ENCODE measurements at regions not wholly inside any gene's neighbourhood (a gene's known extent, or its start where the extent isn't known, plus 50 kb on each side); places are given as distances from the start of the nearest gene placed in this dataset.
A peak's percentile ranks its signal among the peaks of the same experiment; 100 is the strongest.
"Not testable (repeated sequence)": the region's sequence is repeated elsewhere in the genome, so short reads cannot be mapped to it uniquely, and the experiment has no call there.

DNA sequence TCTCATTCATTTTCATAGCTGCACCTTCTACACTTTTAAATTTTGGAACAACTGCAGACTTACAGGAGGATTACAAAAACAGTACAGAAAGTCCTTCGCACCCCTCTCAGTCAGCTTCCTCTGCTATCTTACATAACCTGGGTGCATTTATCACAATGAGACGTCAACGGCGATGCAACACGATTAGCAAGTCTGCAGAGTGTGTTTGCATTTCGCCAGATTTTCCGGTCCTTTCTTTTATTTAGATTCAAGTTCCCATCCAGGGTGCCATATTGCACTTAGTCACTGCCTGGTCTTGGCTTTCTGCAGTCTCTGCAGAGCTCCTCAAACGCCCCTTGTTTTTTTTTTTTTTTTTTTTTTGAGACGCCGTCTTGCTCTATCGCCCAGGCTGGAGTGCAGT lies 85.9 kb downstream of the ASMT start:
- no peak overlapping the region for H3K4me3 ChIP-seq
- no peaks in the 10 kb centered on the region for H3K36me3 ChIP-seq
- H3K27me3 ChIP-seq = no peaks in the 10 kb centered on the region
- H3K9me3 ChIP-seq = peaks cover 8% of the 10 kb centered on the region
- no peak overlapping the region for H3K27ac ChIP-seq
- TF ChIP-seq Cebpa-rat (IDR thresholded peaks at IDR 0.05) = no peak
- no peak overlapping the region for H3K9ac ChIP-seq
- H3K4me2 ChIP-seq = no peak overlapping the region
- no peaks in the 10 kb centered on the region for H3K4me1 ChIP-seq
- H4K20me1 ChIP-seq = no peaks in the 10 kb centered on the region

DNA sequence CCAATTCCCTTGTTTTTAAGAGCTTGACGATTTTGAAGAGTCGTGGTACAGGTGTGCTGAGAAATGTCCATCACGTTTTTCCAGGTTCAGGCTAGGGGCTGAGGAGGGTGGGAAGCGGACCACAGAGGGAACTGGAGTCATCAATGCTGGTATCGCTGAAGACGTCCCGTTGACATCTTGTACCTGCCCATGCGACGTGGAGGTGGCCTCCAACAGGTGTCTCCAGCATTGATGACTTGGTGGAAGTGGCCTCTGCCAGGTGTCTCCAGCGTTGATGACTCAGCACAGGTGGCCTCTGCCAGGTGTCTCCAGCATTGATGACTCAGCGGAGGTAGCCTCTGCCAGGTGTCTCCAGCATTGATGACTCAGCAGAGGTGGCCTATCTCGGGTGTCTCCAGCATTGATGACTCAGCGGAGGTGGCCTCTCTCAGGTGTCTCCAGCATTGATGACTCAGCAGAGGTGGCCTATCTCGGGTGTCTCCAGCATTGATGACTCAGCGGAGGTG lies 86.6 kb downstream of the ASMT start:
- not testable (repeated sequence) for H3K9me3 ChIP-seq, H3K27me3 ChIP-seq, H3K9ac ChIP-seq, H3K4me3 ChIP-seq, H3K27ac ChIP-seq, H3K36me3 ChIP-seq, H4K20me1 ChIP-seq, H3K4me1 ChIP-seq, H3K4me2 ChIP-seq

DNA sequence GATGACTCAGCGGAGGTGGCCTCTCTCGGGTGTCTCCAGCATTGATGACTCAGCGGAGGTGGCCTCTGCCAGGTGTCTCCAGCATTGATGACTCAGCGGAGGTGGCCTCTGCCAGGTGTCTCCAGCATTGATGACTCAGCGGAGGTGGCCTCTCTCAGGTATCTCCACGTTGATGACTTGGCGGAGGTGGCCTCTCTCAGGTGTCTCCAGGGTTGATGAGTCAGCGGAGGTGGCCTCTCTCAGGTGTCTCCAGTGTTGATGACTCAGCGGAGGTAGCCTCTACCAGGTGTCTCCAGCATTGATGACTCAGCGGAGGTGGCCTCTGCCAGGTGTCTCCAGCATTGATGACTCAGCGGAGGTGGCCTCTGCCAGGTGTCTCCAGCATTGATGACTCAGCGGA lies 87.3 kb downstream of the ASMT start:
- not testable (repeated sequence) for H3K27ac ChIP-seq, H3K9ac ChIP-seq, H3K4me3 ChIP-seq, H3K4me2 ChIP-seq, H3K4me1 ChIP-seq, H3K27me3 ChIP-seq, H3K9me3 ChIP-seq, H4K20me1 ChIP-seq, H3K36me3 ChIP-seq

DNA sequence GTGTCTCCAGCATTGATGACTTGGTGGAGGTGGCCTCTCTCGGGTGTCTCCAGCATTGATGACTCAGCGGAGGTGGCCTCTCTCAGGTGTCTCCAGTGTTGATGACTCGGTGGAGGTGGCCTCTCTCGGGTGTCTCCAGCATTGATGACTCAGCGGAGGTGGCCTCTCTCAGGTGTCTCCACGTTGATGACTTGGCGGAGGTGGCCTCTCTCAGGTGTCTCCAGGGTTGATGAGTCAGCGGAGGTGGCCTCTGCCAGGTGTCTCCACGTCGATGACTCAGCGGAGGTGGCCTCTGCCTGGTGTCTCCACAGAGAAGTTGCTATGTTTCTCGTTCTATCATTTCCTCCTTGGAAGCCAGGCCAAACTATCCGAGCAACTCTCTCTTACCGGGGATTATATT lies 87.7 kb downstream of the ASMT start:
- not testable (repeated sequence) for H3K9ac ChIP-seq, H3K4me1 ChIP-seq, H3K9me3 ChIP-seq, H3K36me3 ChIP-seq, H3K4me3 ChIP-seq, H3K27ac ChIP-seq, H4K20me1 ChIP-seq, H3K4me2 ChIP-seq, H3K27me3 ChIP-seq

DNA sequence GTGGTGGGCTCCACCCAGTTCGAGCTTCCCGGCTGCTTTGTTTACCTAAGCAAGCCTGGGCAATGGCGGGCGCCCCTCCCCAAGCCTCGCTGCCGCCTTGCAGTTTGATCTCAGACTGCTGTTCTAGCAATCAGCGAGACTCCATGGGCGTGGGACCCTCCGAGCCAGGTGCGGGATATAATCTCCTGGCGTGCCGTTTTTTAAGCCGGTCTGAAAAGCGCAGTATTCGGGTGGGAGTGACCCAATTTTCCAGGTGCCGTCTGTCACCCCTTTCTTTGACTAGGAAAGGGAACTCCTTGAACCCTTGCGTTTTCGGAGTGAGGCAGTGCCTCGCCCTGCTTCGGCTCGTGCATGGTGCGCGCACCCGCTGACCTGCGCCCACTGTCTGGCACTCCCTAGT lies 94.4 kb downstream of the ASMT start:
- Histone ChIP-seq H3K9me3 (peaks cover 15% of the 10 kb centered on the region), H3K4me2 (0 out of 2 replicates have a peak overlapping the region, but pooled peaks have one; percentile 19)
- H3K36me3 ChIP-seq, H4K20me1 ChIP-seq, H3K27me3 ChIP-seq, H3K27ac ChIP-seq, H3K9ac ChIP-seq, H3K4me3 ChIP-seq, H3K4me1 ChIP-seq: not testable (repeated sequence)

DNA sequence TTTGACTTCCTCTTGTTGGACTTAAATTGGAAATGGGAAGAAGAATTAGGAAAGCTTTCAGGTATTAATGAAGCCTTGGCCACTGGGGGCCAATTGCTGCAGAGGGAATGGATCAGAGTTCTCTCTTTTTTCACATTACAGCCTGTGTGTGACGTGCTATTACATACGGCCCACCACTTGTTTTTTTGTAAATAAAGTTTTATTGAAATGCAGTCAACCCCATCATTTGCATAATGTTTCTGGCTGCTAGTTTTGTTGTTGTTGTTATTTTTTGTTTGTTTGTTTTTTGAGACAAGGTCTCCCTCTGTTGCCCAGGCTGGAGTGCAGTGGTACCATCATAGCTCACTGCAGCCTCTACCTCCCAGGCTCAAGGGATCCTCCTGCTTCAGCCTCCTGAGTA lies 98.4 kb downstream of the ASMT start:
- H3K4me1 ChIP-seq = peaks cover 15% of the 10 kb centered on the region
- no peak overlapping the region for H3K4me3 ChIP-seq
- no peak for TF ChIP-seq Cebpa-rat (IDR thresholded peaks at IDR 0.05)
- no peaks in the 10 kb centered on the region for H3K27me3 ChIP-seq
- no peaks in the 10 kb centered on the region for H3K36me3 ChIP-seq
- H3K9ac ChIP-seq = no peak overlapping the region
- H3K9me3 ChIP-seq = peaks cover 15% of the 10 kb centered on the region
- H3K27ac ChIP-seq = no peak overlapping the region
- no peaks in the 10 kb centered on the region for H4K20me1 ChIP-seq
- H3K4me2 ChIP-seq = no peak overlapping the region

DNA sequence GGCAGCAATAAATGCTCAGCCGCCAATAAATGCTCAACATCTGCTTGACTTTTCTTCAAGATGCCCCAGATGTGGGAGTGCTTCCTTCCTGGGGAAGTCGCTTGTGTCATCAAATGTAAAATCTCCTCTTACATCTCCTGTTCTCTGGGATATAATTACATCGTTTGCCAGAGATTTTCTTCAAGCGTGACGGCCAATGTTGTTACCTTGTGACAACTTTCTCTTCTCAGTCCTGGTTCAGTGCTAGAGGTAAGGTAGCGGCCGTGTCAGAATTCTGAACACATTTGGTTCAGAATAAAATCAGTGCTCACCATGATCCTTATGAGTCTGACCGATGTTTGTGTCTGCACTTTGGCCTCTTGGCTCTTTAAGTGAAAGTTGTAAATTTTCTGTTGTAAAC lies 102.5 kb downstream of the ASMT start:
- Histone ChIP-seq H3K36me3 (no peaks in the 10 kb centered on the region), H3K9ac (no peak overlapping the region), H3K9me3 (peaks cover 18% of the 10 kb centered on the region), H3K27me3 (no peaks in the 10 kb centered on the region), H3K4me3 (no peak overlapping the region), H3K27ac (no peak overlapping the region), H3K4me1 (peaks cover 10% of the 10 kb centered on the region), H4K20me1 (no peaks in the 10 kb centered on the region), H3K4me2 (peak overlapping the region; percentile 51)
- TF ChIP-seq Cebpa-rat (IDR thresholded peaks at IDR 0.05) = no peak

DNA sequence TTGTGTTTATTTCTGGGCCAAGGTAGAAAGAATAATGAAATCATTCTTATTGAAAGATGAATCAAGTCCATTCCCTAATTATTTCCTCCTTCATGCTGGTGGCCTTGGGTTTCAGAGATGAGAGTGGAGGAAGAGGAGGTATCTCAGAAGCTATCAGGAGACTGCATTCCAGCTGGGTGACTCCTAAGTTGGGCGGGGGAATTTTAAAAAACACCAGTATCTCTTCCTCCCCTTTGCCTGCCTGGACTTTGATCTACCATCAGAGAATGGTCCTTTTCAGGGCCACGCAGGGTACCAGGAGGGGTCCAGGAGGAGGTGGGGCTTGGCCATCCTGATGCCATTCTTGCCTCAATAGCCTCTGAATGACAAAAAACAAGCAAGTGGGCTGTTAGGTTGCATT lies 104.4 kb downstream of the ASMT start:
- Histone ChIP-seq H3K9ac (no peak overlapping the region), H3K36me3 (no peaks in the 10 kb centered on the region), H3K27ac (no peak overlapping the region), H3K4me2 (no peak overlapping the region), H4K20me1 (no peaks in the 10 kb centered on the region), H3K27me3 (no peaks in the 10 kb centered on the region), H3K4me3 (no peak overlapping the region), H3K9me3 (peaks cover 3% of the 10 kb centered on the region; the same call in 1 of the 2 replicates), H3K4me1 (peaks cover 10% of the 10 kb centered on the region)
- no peak for TF ChIP-seq Cebpa-rat (IDR thresholded peaks at IDR 0.05)

DNA sequence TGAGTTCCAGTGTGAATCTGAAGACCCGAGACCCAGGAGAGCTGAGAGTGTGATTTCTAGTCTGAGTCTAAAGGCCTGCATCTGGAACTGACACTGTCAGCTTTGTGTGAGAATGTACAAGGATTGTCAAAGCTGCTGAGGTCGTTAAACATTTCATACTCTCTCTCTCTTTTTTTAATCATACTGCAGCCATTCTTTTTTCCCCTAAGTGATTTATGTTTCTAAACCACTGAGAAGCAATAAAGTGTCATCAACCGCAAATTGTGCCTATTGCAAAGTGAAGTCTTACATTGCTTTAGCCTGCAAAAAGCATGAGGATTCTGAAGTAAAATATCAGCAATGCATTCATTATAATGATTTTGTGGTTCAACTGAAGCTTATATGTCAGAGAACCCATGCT lies 106.0 kb downstream of the ASMT start:
- Histone ChIP-seq H4K20me1 (no peaks in the 10 kb centered on the region), H3K4me3 (no peak overlapping the region), H3K4me2 (no peak overlapping the region), H3K36me3 (no peaks in the 10 kb centered on the region), H3K4me1 (peaks cover 16% of the 10 kb centered on the region), H3K27ac (no peak overlapping the region), H3K9me3 (0 out of 2 replicates have a peak, but pooled peaks cover 3% of the 10 kb centered on the region), H3K9ac (no peak overlapping the region), H3K27me3 (no peaks in the 10 kb centered on the region)
- no peak for TF ChIP-seq Cebpa-rat (IDR thresholded peaks at IDR 0.05)

DNA sequence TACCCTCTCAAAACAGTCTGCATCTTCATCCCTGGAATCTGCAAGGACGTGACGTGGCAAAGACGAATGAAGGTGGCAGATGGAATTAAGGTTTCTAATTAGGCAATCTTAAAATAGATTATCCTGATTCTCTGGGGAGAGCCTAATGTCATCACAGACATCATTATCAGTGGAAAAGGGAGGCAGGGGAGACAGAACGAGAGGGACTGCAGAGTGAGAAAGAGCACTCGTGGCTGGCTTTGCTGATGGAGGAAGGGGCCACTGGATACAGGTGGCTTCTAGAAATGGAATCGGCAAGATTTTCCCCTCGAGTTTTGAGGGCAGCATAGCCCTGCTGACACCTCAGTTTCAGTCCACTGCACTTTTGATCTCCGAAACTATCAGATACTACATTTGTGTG lies 110.6 kb downstream of the ASMT start:
- peaks cover 9% of the 10 kb centered on the region for H3K4me1 ChIP-seq

DNA sequence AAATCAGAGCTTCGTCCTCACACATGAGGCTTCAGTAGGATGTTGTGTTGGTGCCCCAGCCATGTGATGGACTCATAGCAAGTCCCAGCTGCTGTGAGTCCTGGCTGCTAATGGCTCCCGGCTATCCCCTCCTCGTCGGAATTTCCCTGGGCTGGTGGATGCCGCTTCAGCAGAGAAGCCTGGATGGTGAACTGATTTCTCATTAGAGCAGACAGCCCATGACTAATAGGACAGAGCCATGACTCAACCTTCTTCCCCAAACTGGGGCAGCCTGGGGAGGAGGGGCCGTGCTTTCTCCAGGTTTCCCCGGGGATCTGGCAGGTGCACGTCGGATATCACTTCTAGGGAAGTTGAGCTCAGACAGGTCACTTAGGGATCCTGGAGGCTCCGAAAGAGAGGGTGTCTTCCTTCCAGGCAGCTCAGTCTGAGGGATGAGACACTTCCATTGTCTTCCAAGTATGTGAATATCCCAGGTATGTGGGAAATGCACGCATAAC lies 112.7 kb downstream of the ASMT start:
- H4K20me1 ChIP-seq = no peaks in the 10 kb centered on the region
- H3K9me3 ChIP-seq = no peaks in the 10 kb centered on the region
- H3K27ac ChIP-seq = no peak overlapping the region
- no peaks in the 10 kb centered on the region for H3K36me3 ChIP-seq
- peaks cover 10% of the 10 kb centered on the region for H3K4me1 ChIP-seq
- no peak for TF ChIP-seq Cebpa-rat (IDR thresholded peaks at IDR 0.05)
- no peak overlapping the region for H3K9ac ChIP-seq
- H3K4me3 ChIP-seq = no peak overlapping the region
- no peak overlapping the region for H3K4me2 ChIP-seq
- H3K27me3 ChIP-seq = no peaks in the 10 kb centered on the region

More for the DNA sequence above, 110.6 kb downstream of the ASMT start:
- H3K36me3 ChIP-seq = no peaks in the 10 kb centered on the region
- peak overlapping the region; percentile 47 for H3K4me2 ChIP-seq
- no peak overlapping the region for H3K9ac ChIP-seq
- TF ChIP-seq Cebpa-rat (IDR thresholded peaks at IDR 0.05) = no peak
- H4K20me1 ChIP-seq = no peaks in the 10 kb centered on the region
- H3K27me3 ChIP-seq = no peaks in the 10 kb centered on the region
- no peak overlapping the region for H3K4me3 ChIP-seq
- H3K27ac ChIP-seq = no peak overlapping the region
- no peaks in the 10 kb centered on the region for H3K9me3 ChIP-seq

All from BLaER1 (cell line).